HG03378 (cell line): ENCODE measurements at regions not wholly inside any gene's neighbourhood (a gene's known extent, or its start where the extent isn't known, plus 50 kb on each side); places are given as distances from the start of the nearest gene placed in this dataset.

Source experiments
- ATAC-seq: cut with Tn5 transposase; IDR thresholded peaks from one replicate; pipeline ENCODE4 v1.9.1; 2021; ENCODE audit warnings: mild to moderate bottlenecking, moderate library complexity; ENCODE audit not compliant: unreplicated experiment

- peak; percentile 39 for ATAC-seq
Measured at GRCh38 chr2:207286106-207286505, 120.4 kb upstream of the KLF7 start.

- ATAC-seq = peak; percentile 61
Measured at GRCh38 chr2:207288628-207289027, 122.9 kb upstream of the KLF7 start.

GRCh38 chr2:207289295-207290018 is 123.7 kb upstream of the KLF7 start:
- ATAC-seq = no peak

- no peak for ATAC-seq
Measured at GRCh38 chr2:207290833-207291624, 125.3 kb upstream of the KLF7 start.

- ATAC-seq = peak; percentile 54
Measured at GRCh38 chr2:207291625-207292252, 126.0 kb upstream of the KLF7 start.

- no peak for ATAC-seq
Measured at GRCh38 chr2:207296265-207296948, 130.7 kb upstream of the KLF7 start.

GRCh38 chr2:207300817-207301216 is 135.1 kb upstream of the KLF7 start:
- ATAC-seq = no peak

- no peak for ATAC-seq
Measured at GRCh38 chr2:207304761-207305160, 139.0 kb upstream of the KLF7 start.

GRCh38 chr2:207308519-207309224 is 142.9 kb upstream of the KLF7 start:
- no peak for ATAC-seq

GRCh38 chr2:207311316-207312005 is 145.7 kb upstream of the KLF7 start:
- peak; percentile 94 for ATAC-seq

- ATAC-seq = no peak
Measured at GRCh38 chr2:207312006-207312356, 146.2 kb upstream of the KLF7 start.

GRCh38 chr2:207313947-207314346 is 148.2 kb upstream of the KLF7 start:
- ATAC-seq = no peak

GRCh38 chr2:207315131-207315530 is 149.4 kb upstream of the KLF7 start:
- no peak for ATAC-seq

GRCh38 chr2:207316484-207316883 is 150.7 kb upstream of the KLF7 start:
- no peak for ATAC-seq

GRCh38 chr2:207316906-207317305 is 151.2 kb upstream of the KLF7 start:
- ATAC-seq = no peak

- no peak for ATAC-seq
Measured at GRCh38 chr2:207317378-207317984, 151.7 kb upstream of the KLF7 start.

- no peak for ATAC-seq
Measured at GRCh38 chr2:207318181-207318628, 152.5 kb upstream of the KLF7 start.

GRCh38 chr2:207319316-207319715 is 153.6 kb upstream of the KLF7 start:
- ATAC-seq = no peak

- no peak for ATAC-seq
Measured at GRCh38 chr2:207320381-207321159, 154.8 kb upstream of the KLF7 start.
